SKM-1 (cell line): ENCODE measurements at regions not wholly inside any gene's neighbourhood (a gene's known extent, or its start where the extent isn't known, plus 50 kb on each side); places are given as distances from the start of the nearest gene placed in this dataset.
"Not testable (repeated sequence)": the region's sequence is repeated elsewhere in the genome, so short reads cannot be mapped to it uniquely, and the experiment has no call there.

Source experiments
- DNase-seq: peaks from one replicate; lab custom pipeline; 2025; ENCODE audit not compliant: unreplicated experiment; lab: John Stamatoyannopoulos, UW

- no peak for DNase-seq
Measured at GRCh38 chr6:109875973-109876372, 102.1 kb upstream of the GPR6 start.

GRCh38 chr6:109877028-109878004 lies 100.8 kb upstream of the GPR6 start:
- no peak for DNase-seq

- not testable (repeated sequence) for DNase-seq
Measured at GRCh38 chr6:109878005-109878690, 100.0 kb upstream of the GPR6 start.

- DNase-seq: not testable (repeated sequence)
Measured at GRCh38 chr6:109879081-109879480, 99.0 kb upstream of the GPR6 start.

GRCh38 chr6:109879521-109879920 lies 98.6 kb upstream of the GPR6 start:
- no peak for DNase-seq

- DNase-seq: not testable (repeated sequence)
Measured at GRCh38 chr6:109881069-109881468, 97.0 kb upstream of the GPR6 start.

- peak; percentile 33 for DNase-seq
Measured at GRCh38 chr6:109881953-109882490, 96.1 kb upstream of the GPR6 start.

- DNase-seq: peak; percentile 91
Measured at GRCh38 chr6:109891924-109892323, 86.2 kb upstream of the GPR6 start.

GRCh38 chr6:109892451-109893435 lies 85.4 kb upstream of the GPR6 start:
- no peak for DNase-seq

GRCh38 chr6:109893606-109894005 lies 84.5 kb upstream of the GPR6 start:
- DNase-seq: no peak

- peak; percentile 96 for DNase-seq
Measured at GRCh38 chr6:109894181-109894580, 83.9 kb upstream of the GPR6 start.

GRCh38 chr6:109896341-109896740 lies 81.8 kb upstream of the GPR6 start:
- no peak for DNase-seq

GRCh38 chr6:109897025-109897424 lies 81.1 kb upstream of the GPR6 start:
- DNase-seq: no peak

GRCh38 chr6:109897561-109898080 lies 80.5 kb upstream of the GPR6 start:
- DNase-seq: no peak

- DNase-seq: no peak
Measured at GRCh38 chr6:109901976-109902375, 76.1 kb upstream of the GPR6 start.

GRCh38 chr6:109902870-109903269 lies 75.2 kb upstream of the GPR6 start:
- DNase-seq: no peak

GRCh38 chr6:109910571-109910970 lies 67.5 kb upstream of the GPR6 start:
- DNase-seq: no peak

GRCh38 chr6:109912118-109912517 lies 66.0 kb upstream of the GPR6 start:
- DNase-seq: no peak

GRCh38 chr6:109912952-109913351 lies 65.2 kb upstream of the GPR6 start:
- DNase-seq: no peak

- DNase-seq: not testable (repeated sequence)
Measured at GRCh38 chr6:109915748-109916147, 62.4 kb upstream of the GPR6 start.
